ENCODE measurements at regions not wholly inside any gene's neighbourhood (a gene's known extent, or its start where the extent isn't known, plus 50 kb on each side); places are given as distances from the start of the nearest gene placed in this dataset.

GRCh38 chr1:213767683-213768082 lies 220.1 kb upstream of the PROX1 start:
- intact Hi-C loops (cut with DNase I; ENCODE audit: low total_unique reads): no loop called here
- Histone ChIP-seq H3K27me3 (replicated peaks in 1 of 7) (no peaks in the 10 kb centered on the region), H3K4me3 (no peak overlapping the region), H3K9me3 (no peaks in the 10 kb centered on the region), H3K27ac (no peak overlapping the region), H3K36me3 (no peaks in the 10 kb centered on the region), H3K4me1 (peaks cover 0 to 4% (median 0%) of the 10 kb centered on the region in 6 donors)
- WGBS, 5 donors: 72 to 84% (median 74%) methylated on average over 4 of the region's 4 CpGs
- DNase-seq: no peak
- no peak for TF ChIP-seq POLR2AphosphoS5 (IDR thresholded peaks at IDR 0.05)
- TF ChIP-seq, protein P1, sequence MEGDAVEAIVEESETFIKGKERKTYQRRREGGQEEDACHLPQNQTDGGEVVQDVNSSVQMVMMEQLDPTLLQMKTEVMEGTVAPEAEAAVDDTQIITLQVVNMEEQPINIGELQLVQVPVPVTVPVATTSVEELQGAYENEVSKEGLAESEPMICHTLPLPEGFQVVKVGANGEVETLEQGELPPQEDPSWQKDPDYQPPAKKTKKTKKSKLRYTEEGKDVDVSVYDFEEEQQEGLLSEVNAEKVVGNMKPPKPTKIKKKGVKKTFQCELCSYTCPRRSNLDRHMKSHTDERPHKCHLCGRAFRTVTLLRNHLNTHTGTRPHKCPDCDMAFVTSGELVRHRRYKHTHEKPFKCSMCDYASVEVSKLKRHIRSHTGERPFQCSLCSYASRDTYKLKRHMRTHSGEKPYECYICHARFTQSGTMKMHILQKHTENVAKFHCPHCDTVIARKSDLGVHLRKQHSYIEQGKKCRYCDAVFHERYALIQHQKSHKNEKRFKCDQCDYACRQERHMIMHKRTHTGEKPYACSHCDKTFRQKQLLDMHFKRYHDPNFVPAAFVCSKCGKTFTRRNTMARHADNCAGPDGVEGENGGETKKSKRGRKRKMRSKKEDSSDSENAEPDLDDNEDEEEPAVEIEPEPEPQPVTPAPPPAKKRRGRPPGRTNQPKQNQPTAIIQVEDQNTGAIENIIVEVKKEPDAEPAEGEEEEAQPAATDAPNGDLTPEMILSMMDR (IDR thresholded peaks at IDR 0.05 in 8 of 11, conservative IDR thresholded peaks at IDR 0.05 in 3 of 11): no peak
- TF ChIP-seq POLR2A (IDR thresholded peaks at IDR 0.05): no peak

GRCh38 chr1:213772128-213773063 lies 215.4 kb upstream of the PROX1 start:
- 73 to 81% (median 76%) methylated on average over 23 of the region's 23 CpGs for WGBS, 5 donors
- no peak for TF ChIP-seq POLR2A (IDR thresholded peaks at IDR 0.05)
- TF ChIP-seq POLR2AphosphoS5 (IDR thresholded peaks at IDR 0.05): no peak
- TF ChIP-seq, protein P1 (IDR thresholded peaks at IDR 0.05 in 8 of 11, conservative IDR thresholded peaks at IDR 0.05 in 3 of 11): no peak
- Histone ChIP-seq H3K27ac (no peak overlapping the region), H3K36me3 (no peaks in the 10 kb centered on the region), H3K27me3 (replicated peaks in 1 of 7) (no peaks in the 10 kb centered on the region), H3K4me3 (no peak overlapping the region), H3K4me1 (no peaks in the 10 kb centered on the region), H3K9me3 (no peaks in the 10 kb centered on the region)
- intact Hi-C loops (cut with DNase I; ENCODE audit: low total_unique reads): no loop called here
- DNase-seq: no peak

- intact Hi-C loops (cut with DNase I; ENCODE audit: low total_unique reads): no loop called here
- Histone ChIP-seq H3K36me3 (no peaks in the 10 kb centered on the region), H3K27me3 (replicated peaks in 1 of 7) (no peaks in the 10 kb centered on the region), H3K4me3 (no peak overlapping the region), H3K27ac (no peak overlapping the region), H3K4me1 (no peaks in the 10 kb centered on the region), H3K9me3 (no peaks in the 10 kb centered on the region)
- 79 to 95% (median 86%) methylated on average over 1 of the region's 1 CpG for WGBS, 5 donors
- DNase-seq: no peak
- no peak for TF ChIP-seq POLR2AphosphoS5 (IDR thresholded peaks at IDR 0.05)
- no peak for TF ChIP-seq POLR2A (IDR thresholded peaks at IDR 0.05)
- TF ChIP-seq, protein P1 (IDR thresholded peaks at IDR 0.05 in 8 of 11, conservative IDR thresholded peaks at IDR 0.05 in 3 of 11): no peak
Measured at GRCh38 chr1:213773975-213774374, 213.8 kb upstream of the PROX1 start.

DNA sequence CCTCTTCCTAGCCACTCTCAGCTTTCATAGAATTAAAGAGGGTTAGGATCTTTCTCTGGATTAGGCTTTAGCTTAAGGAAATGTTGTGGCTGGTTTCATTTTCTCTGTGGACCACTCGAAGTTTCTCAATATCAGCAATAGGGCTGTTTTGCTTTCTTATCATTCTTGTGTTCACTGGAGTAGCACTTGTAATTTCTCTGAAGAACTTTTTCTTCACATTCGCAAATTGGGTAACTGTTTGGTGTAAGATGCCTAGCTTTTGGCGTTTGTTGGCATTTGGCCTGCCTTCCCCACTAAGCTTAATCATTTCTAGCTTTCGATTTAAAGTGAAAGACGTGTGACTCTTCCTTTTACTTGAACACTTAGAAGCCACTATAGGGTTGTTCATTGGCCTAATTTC lies 210.8 kb upstream of the PROX1 start:
- intact Hi-C loops (cut with DNase I; ENCODE audit: low total_unique reads): no loop called here
- Histone ChIP-seq H3K4me3 (no peak overlapping the region), H3K27me3 (replicated peaks in 1 of 7) (no peaks in the 10 kb centered on the region), H3K36me3 (no peaks in the 10 kb centered on the region), H3K4me1 (no peaks in the 10 kb centered on the region), H3K9me3 (no peaks in the 10 kb centered on the region), H3K27ac (no peak overlapping the region)
- no peak for DNase-seq
- TF ChIP-seq, protein P1 (IDR thresholded peaks at IDR 0.05 in 8 of 11, conservative IDR thresholded peaks at IDR 0.05 in 3 of 11): no peak
- TF ChIP-seq POLR2AphosphoS5 (IDR thresholded peaks at IDR 0.05) (no peak), POLR2A (IDR thresholded peaks at IDR 0.05) (no peak)
- 77 to 89% (median 83%) methylated on average over 5 of the region's 5 CpGs for WGBS, 5 donors
